K562 (cell line): ENCODE measurements at regions not wholly inside any gene's neighbourhood (a gene's known extent, or its start where the extent isn't known, plus 50 kb on each side); places are given as distances from the start of the nearest gene placed in this dataset.

Experiments used
- ATAC-seq: fragments of 200-7000 bp; cut with Tn5 transposase; 3 replicates; pipeline ENCODE4 v1.9.1; 2020; ENCODE audit warnings: moderate library complexity
- BruUV-seq: library from RNA; stranded (reverse); fragments of 400-500 nt; replicated peaks from 2 replicates; lab custom pipeline; 2021; lab: Mats Ljungman, UMichigan
- CTCF ChIA-PET: fragments of 300-600 bp; formaldehyde crosslinking; extraction: SDS; loops from one replicate; lab custom pipeline; 2021; ENCODE audit warnings: low intra/inter-chr PET ratio; lab: Yijun Ruan, JAX
- POLR2A ChIA-PET: fragments of 300-600, 350-650 bp; sonication (Branson Sonifier 250); formaldehyde crosslinking; extraction: SDS; loops from one replicate; lab custom pipeline; 2021; ENCODE audit warnings: antibody characterized with exemption, inconsistent platforms; lab: Yijun Ruan, JAX
- DNase-seq, 4 experiments: peaks; one replicate each; pipeline versions ENCODE4 v3.0.0 to v3.0.0-alpha.2; 2011 to 2018; ENCODE audit warnings: low spot score in 3 of 4, mixed read lengths in 3 of 4; ENCODE audit errors: extremely low read depth in 1 of 4
- FAIRE-seq: peaks from 2 replicates; lab custom pipeline; 2011; peaks lifted over from hg19 to GRCh38; lab: Jason Lieb, UNC
- H2AFZ ChIP-seq: 2 replicates; pipeline ENCODE4 v1.6.0; 2011; ENCODE audit warnings: low read depth, low read length, control low read depth, inconsistent platforms
- H3K27ac ChIP-seq: fragments of 200-600 bp; 3 replicates; pipeline ENCODE4 v1.8.0; 2011; ENCODE audit warnings: low read depth, mild to moderate bottlenecking, control low read depth, inconsistent platforms, low read length, moderate library complexity, mixed read lengths; ENCODE audit errors: extremely low read depth
- H3K27me3 ChIP-seq, 2 experiments: fragments of 300-600 bp in 1 of 2; 2 replicates in 1 of 2; 3 replicates in 1 of 2; pipeline versions ENCODE4 v1.6.0 to v1.8.0; 2011; ENCODE audit warnings: inconsistent platforms in 2 of 2, low read length in 2 of 2, mild to moderate bottlenecking in 1 of 2, mixed read lengths in 1 of 2, moderate library complexity in 1 of 2; ENCODE audit not compliant: control insufficient read depth in 2 of 2, insufficient read depth in 2 of 2
- H3K36me3 ChIP-seq: fragments of 300-600 bp; 3 replicates; pipeline ENCODE4 v1.8.0; 2011; ENCODE audit warnings: mild to moderate bottlenecking, low read length, inconsistent platforms; ENCODE audit not compliant: control insufficient read depth, insufficient read depth
- H3K4me1 ChIP-seq, 2 experiments: fragments of 200-600 bp in 1 of 2; replicated peaks in 1 of 2; 2 replicates in 1 of 2; 3 replicates in 1 of 2; pipeline versions ENCODE4 v1.5.1 to v1.8.0; 2011; ENCODE audit warnings: inconsistent platforms in 2 of 2, low read length in 2 of 2, mild to moderate bottlenecking in 1 of 2, mixed read lengths in 1 of 2, moderate library complexity in 1 of 2; ENCODE audit not compliant: control insufficient read depth in 2 of 2, insufficient read depth in 2 of 2
- H3K4me2 ChIP-seq: 2 replicates; pipeline ENCODE4 v1.6.1; 2011; ENCODE audit warnings: low read length, control low read depth, inconsistent platforms, mixed read lengths; ENCODE audit not compliant: insufficient read depth
- H3K4me3 ChIP-seq: fragments of 200-600 bp; sonication (generic), shearing (Covaris generic); 2 replicates; pipeline ENCODE4 v1.5.1; 2016; ENCODE audit warnings: control low read depth, inconsistent platforms
- H3K79me2 ChIP-seq: fragments of 200-600 bp; 3 replicates; pipeline ENCODE4 v1.8.0; 2011; ENCODE audit warnings: low read length, inconsistent platforms; ENCODE audit not compliant: control insufficient read depth, insufficient read depth
- H3K9ac ChIP-seq, 2 experiments: 2 replicates each; pipeline versions ENCODE4 v1.6.0 to v1.6.1; 2011; ENCODE audit warnings: low read depth in 2 of 2, low read length in 2 of 2, control low read depth in 1 of 2, inconsistent platforms in 1 of 2, mild to moderate bottlenecking in 1 of 2, mixed read lengths in 1 of 2; ENCODE audit not compliant: insufficient read depth in 1 of 2
- H3K9me1 ChIP-seq: one replicate; pipeline ENCODE4 v1.6.0; 2011; ENCODE audit warnings: inconsistent platforms, mild to moderate bottlenecking, low read length, moderate library complexity; ENCODE audit not compliant: control insufficient read depth, insufficient read depth
- H3K9me3 ChIP-seq: replicated peaks from 2 replicates; pipeline ENCODE4 v1.5.1; 2011; ENCODE audit warnings: low read depth, low read length, inconsistent platforms; ENCODE audit not compliant: control insufficient read depth, insufficient read depth
- H4K20me1 ChIP-seq: replicated peaks from 2 replicates; pipeline ENCODE4 v1.6.1; 2011; ENCODE audit warnings: low read length, inconsistent platforms, mixed read lengths; ENCODE audit not compliant: control insufficient read depth, insufficient read depth
- ATF7 ChIP-seq: fragments of 450-650 bp; IDR thresholded peaks from 2 replicates; pipeline ENCODE4 v1.7.1; 2014; ENCODE audit warnings: mild to moderate bottlenecking, moderate library complexity
- HDAC2 ChIP-seq: fragments of 450-650 bp; IDR thresholded peaks from 2 replicates; pipeline ENCODE4 v1.6.1; 2016; ENCODE audit warnings: mild to moderate bottlenecking
- ILK ChIP-seq: fragments of 450-650 bp; IDR thresholded peaks from 2 replicates; pipeline ENCODE4 v1.6.1; 2016; ENCODE audit warnings: missing genetic modification characterization, low read depth, mild to moderate bottlenecking, missing compliant biosample characterization, moderate library complexity, borderline replicate concordance
- KAT8 ChIP-seq: fragments of 450-650 bp; IDR thresholded peaks from 2 replicates; pipeline ENCODE4 v1.6.1; 2016; ENCODE audit warnings: low read depth, mild to moderate bottlenecking
- KDM5B ChIP-seq: fragments of 200-600 bp; sonication (generic); IDR thresholded peaks from 2 replicates; pipeline ENCODE4 v1.6.1; 2012; ENCODE audit warnings: low read depth, mild to moderate bottlenecking, moderate library complexity, low read length, control low read depth, inconsistent platforms; ENCODE audit not compliant: insufficient replicate concordance
- NCOA2 ChIP-seq, 2 experiments: fragments of 450-650 bp; IDR thresholded peaks; 2 replicates each; pipeline ENCODE4 v1.6.1; 2018; ENCODE audit warnings: mild to moderate bottlenecking in 2 of 2, moderate library complexity in 1 of 2; ENCODE audit not compliant: partially characterized antibody in 2 of 2
- NKRF ChIP-seq: fragments of 450-650 bp; IDR thresholded peaks from 2 replicates; pipeline ENCODE4 v1.6.1; 2016; ENCODE audit warnings: borderline replicate concordance
- NR4A1 ChIP-seq, 2 experiments: fragments of 250-450 bp in 1 of 2; fragments of 450-650 bp in 1 of 2; sonication (Bioruptor Pico) in 1 of 2; IDR thresholded peaks; 2 replicates each; pipeline versions ENCODE4 v1.4.0 to v1.6.1; 2016 to 2020; ENCODE audit warnings: mild to moderate bottlenecking in 2 of 2, missing compliant biosample characterization in 1 of 2, missing genetic modification characterization in 1 of 2, moderate library complexity in 1 of 2
- PCBP1 ChIP-seq: fragments of 200-400 bp; formaldehyde crosslinking; IDR thresholded peaks from 2 replicates; pipeline ENCODE4 v1.6.1; 2018; ENCODE audit warnings: mild to moderate bottlenecking, low read depth, low read length; ENCODE audit not compliant: poor library complexity, severe bottlenecking
- POLR3A ChIP-seq: IDR thresholded peaks from 2 replicates; pipeline ENCODE4 v1.6.1; 2011; ENCODE audit warnings: borderline replicate concordance, mild to moderate bottlenecking, moderate library complexity; ENCODE audit not compliant: insufficient read length, insufficient read depth; ENCODE audit errors: extremely low read depth
- SETDB1 ChIP-seq: IDR thresholded peaks from one replicate; pipeline ENCODE4 v1.6.1; 2012; ENCODE audit warnings: low read length, control low read depth, inconsistent platforms
- SP1 ChIP-seq: sonication (generic); formaldehyde crosslinking; IDR thresholded peaks from 2 replicates; pipeline ENCODE4 v1.8.1; 2022; ENCODE audit warnings: mild to moderate bottlenecking, missing genetic modification reagents
- TFAP4 ChIP-seq: sonication (generic); formaldehyde crosslinking; IDR thresholded peaks from 2 replicates; pipeline ENCODE4 v1.8.0; 2022; ENCODE audit warnings: missing genetic modification reagents, mild to moderate bottlenecking, moderate library complexity, borderline replicate concordance
- ZNF592 ChIP-seq: fragments of 450-650 bp; IDR thresholded peaks from 2 replicates; pipeline ENCODE4 v1.6.1; 2017; ENCODE audit warnings: antibody characterized with exemption, mild to moderate bottlenecking
- ZNF764 ChIP-seq: fragments of 250-450 bp; sonication (Bioruptor Pico); IDR thresholded peaks from 2 replicates; pipeline ENCODE4 v1.4.0; 2020; ENCODE audit warnings: low read depth, mild to moderate bottlenecking, moderate library complexity
- WGBS: fragments of 100-300 bp; shearing (Covaris generic); methylation state at CpG from one replicate; pipeline ENCODE4 v1.1.6; 2016; ENCODE audit warnings: low coverage, mixed read lengths; ENCODE audit not compliant: insufficient coverage; ENCODE audit errors: missing lambda C conversion rate; 5-methylcytosine and 5-hydroxymethylcytosine counted together
- in situ Hi-C: fragments of 300-500 bp; cut with MboI; formaldehyde crosslinking; loops from 4 replicates; pipeline ENCODE4 v1.15.0; 2018; ENCODE audit warnings: inconsistent platforms, mixed read lengths
- intact Hi-C: fragments of 100-400 bp; cut with micrococcal nuclease; formaldehyde crosslinking; loops from 2 replicates; pipeline ENCODE4 v1.14.2; 2022

GRCh38 chr14:87465770-87466169, 527.2 kb downstream of the GALC start (continued):
- no peak for TF ChIP-seq ZNF764 (CRISPR knock-in tag)
- no peak for TF ChIP-seq ILK (tag)
- TF ChIP-seq SETDB1 = no peak
- TF ChIP-seq, all 486 proteins: peak for 0

GRCh38 chr14:87461704-87462103, 531.3 kb downstream of the GALC start:
- 0% methylated on average over 6 of the region's 6 CpGs for WGBS
- CTCF ChIA-PET = no interaction called here
- no peak for TF ChIP-seq NKRF
- TF ChIP-seq NCOA2 (IDR thresholded peaks at IDR 0.05; ENCODE audit: partially characterized antibody in 2 of 2) = no peak
- no peak for TF ChIP-seq POLR3A
- no peak for TF ChIP-seq PCBP1
- no peak for TF ChIP-seq NR4A1 (CRISPR knock-in tag; IDR thresholded peaks at IDR 0.05)
- TF ChIP-seq NR4A1 (tag; IDR thresholded peaks at IDR 0.05) = no peak
- no peak for TF ChIP-seq KAT8
- TF ChIP-seq KDM5B = no peak
- no peak for TF ChIP-seq SP1 (CRISPR knock-in tag)
- TF ChIP-seq ATF7 = no peak
- no peak for TF ChIP-seq HDAC2
- TF ChIP-seq ZNF592 = no peak
- no peak for TF ChIP-seq TFAP4

More at GRCh38 chr14:87461704-87462103, 531.3 kb downstream of the GALC start:
- no peak overlapping the region for H3K9ac ChIP-seq
- in situ Hi-C loops = no loop called here
- H3K36me3 ChIP-seq = no peaks in the 10 kb centered on the region
- no peaks in the 10 kb centered on the region for H3K79me2 ChIP-seq
- H3K27ac ChIP-seq = no peak overlapping the region
- ATAC-seq = no peak
- H2AFZ ChIP-seq = no peak overlapping the region
- H3K4me1 ChIP-seq = no peaks in the 10 kb centered on the region
- no peak overlapping the region for H3K4me3 ChIP-seq
- intact Hi-C loops = no loop called here
- FAIRE-seq = no peak
- no peak for DNase-seq
- no peaks in the 10 kb centered on the region for H3K9me3 ChIP-seq
- POLR2A ChIA-PET = no interaction called here
- H3K4me2 ChIP-seq = no peak overlapping the region
- no peaks in the 10 kb centered on the region for H4K20me1 ChIP-seq
- BruUV-seq = no TSS peak
- no peaks in the 10 kb centered on the region for H3K27me3 ChIP-seq
- H3K9me1 ChIP-seq = no peaks in the 10 kb centered on the region
